ENCODE measurements at regions not wholly inside any gene's neighbourhood (a gene's known extent, or its start where the extent isn't known, plus 50 kb on each side); places are given as distances from the start of the nearest gene placed in this dataset.

- H3K9me2 ChIP-seq (replicated peaks; ENCODE audit: insufficient read depth, low read length): no peaks in the 10 kb centered on the region
- no peak overlapping the region for H3K9ac ChIP-seq (ENCODE audit: low read length)
- no peaks in the 10 kb centered on the region for H3K27me3 ChIP-seq (replicated peaks; ENCODE audit: insufficient read depth, low read length)
- H3K36me3 ChIP-seq (replicated peaks; ENCODE audit: insufficient read depth, low read length): no peaks in the 10 kb centered on the region
- no peak overlapping the region for H2AFZ ChIP-seq (ENCODE audit: low read length)
- H3K4me3 ChIP-seq (ENCODE audit: low read length): no peak overlapping the region
- no peak for DNase-seq
- H3K9me3 ChIP-seq (replicated peaks; ENCODE audit: insufficient read depth, low read length): no peaks in the 10 kb centered on the region
- H3K79me2 ChIP-seq (ENCODE audit: low read length): peaks cover 27% of the 10 kb centered on the region
- TF ChIP-seq EZH2 (optimal IDR thresholded peaks at IDR 0.05; ENCODE audit: low read depth, low read length) (no peak), EZH2phosphoT487 (IDR thresholded peaks at IDR 0.05; ENCODE audit: low read length) (no peak)
- TF ChIP-seq, protein P1, sequence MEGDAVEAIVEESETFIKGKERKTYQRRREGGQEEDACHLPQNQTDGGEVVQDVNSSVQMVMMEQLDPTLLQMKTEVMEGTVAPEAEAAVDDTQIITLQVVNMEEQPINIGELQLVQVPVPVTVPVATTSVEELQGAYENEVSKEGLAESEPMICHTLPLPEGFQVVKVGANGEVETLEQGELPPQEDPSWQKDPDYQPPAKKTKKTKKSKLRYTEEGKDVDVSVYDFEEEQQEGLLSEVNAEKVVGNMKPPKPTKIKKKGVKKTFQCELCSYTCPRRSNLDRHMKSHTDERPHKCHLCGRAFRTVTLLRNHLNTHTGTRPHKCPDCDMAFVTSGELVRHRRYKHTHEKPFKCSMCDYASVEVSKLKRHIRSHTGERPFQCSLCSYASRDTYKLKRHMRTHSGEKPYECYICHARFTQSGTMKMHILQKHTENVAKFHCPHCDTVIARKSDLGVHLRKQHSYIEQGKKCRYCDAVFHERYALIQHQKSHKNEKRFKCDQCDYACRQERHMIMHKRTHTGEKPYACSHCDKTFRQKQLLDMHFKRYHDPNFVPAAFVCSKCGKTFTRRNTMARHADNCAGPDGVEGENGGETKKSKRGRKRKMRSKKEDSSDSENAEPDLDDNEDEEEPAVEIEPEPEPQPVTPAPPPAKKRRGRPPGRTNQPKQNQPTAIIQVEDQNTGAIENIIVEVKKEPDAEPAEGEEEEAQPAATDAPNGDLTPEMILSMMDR (IDR thresholded peaks at IDR 0.05; ENCODE audit: low read length): no peak
- no peaks in the 10 kb centered on the region for H4K20me1 ChIP-seq (ENCODE audit: insufficient read depth, low read length)
- 0 out of 2 replicates have a peak, but pooled peaks cover 5% of the 10 kb centered on the region for H3F3A ChIP-seq (ENCODE audit: insufficient read depth, low read length)
- peaks cover 9% of the 10 kb centered on the region; the same call in 1 of the 2 replicates for H3K4me1 ChIP-seq (ENCODE audit: low read length)
- no peak overlapping the region for H3K4me2 ChIP-seq (ENCODE audit: low read depth, low read length)
- no peak overlapping the region for H3K27ac ChIP-seq (ENCODE audit: low read length)
These were observed 97.9 kb upstream of the NEDD9 start for GRCh38 chr6:11330413-11330760.

DNA sequence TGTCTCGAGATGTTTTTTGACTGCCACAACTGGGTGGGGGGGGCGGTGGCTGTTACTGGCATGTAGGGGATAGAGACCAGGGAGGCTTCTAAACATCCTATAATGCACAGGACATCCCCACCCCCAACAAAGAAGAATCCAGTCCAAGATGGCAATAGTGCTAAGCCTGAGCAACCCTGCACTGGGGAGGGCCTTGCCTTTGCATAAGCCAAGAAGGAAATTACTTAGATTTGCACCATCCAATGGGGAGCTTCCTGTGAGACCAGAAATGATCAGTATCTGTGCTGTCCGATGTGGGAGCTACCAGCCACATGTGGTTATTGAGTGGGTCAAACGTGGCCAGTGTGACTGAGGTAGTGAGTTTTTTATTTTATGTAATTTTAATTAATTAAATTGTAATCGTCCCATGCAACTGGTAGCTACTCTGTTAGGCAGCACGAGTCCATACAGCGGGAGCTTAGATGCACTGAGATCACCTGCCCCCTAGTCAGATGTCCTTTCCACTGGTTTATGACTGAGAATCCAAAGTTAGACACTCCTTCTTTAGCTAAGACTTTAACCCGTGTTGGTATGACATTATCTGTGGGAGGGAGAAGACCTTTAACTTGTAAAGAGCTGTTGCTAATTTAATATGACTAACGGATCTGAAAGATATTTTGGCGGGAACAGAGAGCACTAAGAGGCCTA is 97.4 kb upstream of the NEDD9 start:
- H3F3A ChIP-seq (ENCODE audit: insufficient read depth, low read length): 0 out of 2 replicates have a peak, but pooled peaks cover 5% of the 10 kb centered on the region
- no peaks in the 10 kb centered on the region for H3K9me3 ChIP-seq (replicated peaks; ENCODE audit: insufficient read depth, low read length)
- H4K20me1 ChIP-seq (ENCODE audit: insufficient read depth, low read length): no peaks in the 10 kb centered on the region
- no peaks in the 10 kb centered on the region for H3K27me3 ChIP-seq (replicated peaks; ENCODE audit: insufficient read depth, low read length)
- no peak overlapping the region for H3K4me3 ChIP-seq (ENCODE audit: low read length)
- H2AFZ ChIP-seq (ENCODE audit: low read length): no peak overlapping the region
- H3K4me2 ChIP-seq (ENCODE audit: low read depth, low read length): no peak overlapping the region
- no peaks in the 10 kb centered on the region for H3K36me3 ChIP-seq (replicated peaks; ENCODE audit: insufficient read depth, low read length)
- H3K79me2 ChIP-seq (ENCODE audit: low read length): peaks cover 22% of the 10 kb centered on the region
- no peak overlapping the region for H3K9ac ChIP-seq (ENCODE audit: low read length)
- H3K9me2 ChIP-seq (replicated peaks; ENCODE audit: insufficient read depth, low read length): no peaks in the 10 kb centered on the region
- TF ChIP-seq EZH2phosphoT487 (IDR thresholded peaks at IDR 0.05; ENCODE audit: low read length) (no peak), EZH2 (optimal IDR thresholded peaks at IDR 0.05; ENCODE audit: low read depth, low read length) (no peak)
- TF ChIP-seq, protein P1 (IDR thresholded peaks at IDR 0.05; ENCODE audit: low read length): no peak
- DNase-seq: no peak
- no peak overlapping the region for H3K27ac ChIP-seq (ENCODE audit: low read length)
- H3K4me1 ChIP-seq (ENCODE audit: low read length): peaks cover 9% of the 10 kb centered on the region; the same call in 1 of the 2 replicates

DNA sequence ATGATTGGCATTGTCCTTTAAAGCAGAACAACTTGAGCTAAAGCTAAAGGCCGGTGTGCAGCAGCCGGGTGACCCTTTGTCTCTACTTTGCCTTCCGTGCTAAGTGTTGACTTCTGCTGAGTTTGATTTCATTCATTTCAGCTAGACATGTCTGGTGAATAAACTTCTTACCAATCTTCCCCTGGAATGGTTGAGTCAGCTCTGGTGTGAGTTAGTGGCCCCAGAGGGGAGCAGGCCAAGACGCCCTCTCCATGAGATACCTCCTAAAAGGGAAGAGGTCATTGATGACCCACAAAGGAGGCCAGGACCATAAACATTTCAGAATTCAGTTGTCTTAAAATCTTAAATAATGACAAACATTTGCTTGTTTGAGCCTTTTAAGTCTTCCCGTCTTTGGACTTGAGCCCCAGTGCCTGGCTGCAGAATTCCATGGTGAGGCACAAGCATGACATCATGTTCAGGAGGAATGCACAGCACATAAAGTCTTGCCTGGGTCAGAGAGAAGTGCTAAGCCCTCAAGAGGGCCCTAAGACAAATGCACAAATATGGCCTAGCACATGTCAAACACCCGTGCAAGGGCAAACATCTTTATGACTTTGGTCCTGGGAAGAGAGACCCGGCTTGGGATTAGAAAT is 96.3 kb upstream of the NEDD9 start:
- Histone ChIP-seq H3K36me3 (replicated peaks; ENCODE audit: insufficient read depth, low read length) (no peaks in the 10 kb centered on the region), H3K27ac (ENCODE audit: low read length) (no peak overlapping the region), H3K9me2 (replicated peaks; ENCODE audit: insufficient read depth, low read length) (no peaks in the 10 kb centered on the region), H3K79me2 (ENCODE audit: low read length) (peaks cover 25% of the 10 kb centered on the region), H3K4me2 (ENCODE audit: low read depth, low read length) (no peak overlapping the region), H3K4me3 (ENCODE audit: low read length) (no peak overlapping the region), H3K27me3 (replicated peaks; ENCODE audit: insufficient read depth, low read length) (no peaks in the 10 kb centered on the region), H3K9ac (ENCODE audit: low read length) (no peak overlapping the region), H3F3A (ENCODE audit: insufficient read depth, low read length) (0 out of 2 replicates have a peak, but pooled peaks cover 3% of the 10 kb centered on the region), H4K20me1 (ENCODE audit: insufficient read depth, low read length) (no peaks in the 10 kb centered on the region), H3K4me1 (ENCODE audit: low read length) (0 out of 2 replicates have a peak, but pooled peaks cover 6% of the 10 kb centered on the region), H3K9me3 (replicated peaks; ENCODE audit: insufficient read depth, low read length) (no peaks in the 10 kb centered on the region), H2AFZ (ENCODE audit: low read length) (no peak overlapping the region)
- no peak for TF ChIP-seq EZH2phosphoT487 (IDR thresholded peaks at IDR 0.05; ENCODE audit: low read length)
- TF ChIP-seq EZH2 (optimal IDR thresholded peaks at IDR 0.05; ENCODE audit: low read depth, low read length): no peak
- TF ChIP-seq, protein P1 (IDR thresholded peaks at IDR 0.05; ENCODE audit: low read length): no peak
- no peak for DNase-seq
